GM04504 (cell line): ENCODE measurements at regions not wholly inside any gene's neighbourhood (a gene's known extent, or its start where the extent isn't known, plus 50 kb on each side); places are given as distances from the start of the nearest gene placed in this dataset.

Experiments
- DNase-seq: peaks from one replicate; pipeline ENCODE4 v3.0.0-alpha.2; 2012; ENCODE audit warnings: low read depth

DNA sequence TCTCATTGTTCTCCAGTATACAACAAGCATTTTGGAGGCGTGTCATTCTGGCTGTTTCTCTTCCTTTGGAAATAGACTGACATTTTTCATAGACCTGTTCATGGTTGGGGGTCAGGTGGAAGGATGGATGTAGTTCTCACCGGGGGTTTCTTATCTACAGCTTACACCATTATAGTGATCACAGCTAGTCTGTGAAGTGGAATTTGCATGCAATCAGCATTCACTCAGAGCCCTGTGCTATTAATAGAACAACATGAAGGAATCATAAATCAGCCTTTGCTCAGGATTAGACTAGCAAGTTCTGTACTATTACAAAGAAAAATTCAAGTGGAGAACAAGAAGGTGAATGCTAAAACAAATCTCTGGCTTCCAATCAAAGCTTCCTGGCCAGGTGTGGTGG, 132.6 kb upstream of the PUDP start:
- no peak for DNase-seq

GRCh38 chrX:7272346-7272745, 124.4 kb upstream of the PUDP start:
- no peak for DNase-seq

- DNase-seq, result no peak
Observed at GRCh38 chrX:7270933-7271332, 123.0 kb upstream of the PUDP start.

DNA sequence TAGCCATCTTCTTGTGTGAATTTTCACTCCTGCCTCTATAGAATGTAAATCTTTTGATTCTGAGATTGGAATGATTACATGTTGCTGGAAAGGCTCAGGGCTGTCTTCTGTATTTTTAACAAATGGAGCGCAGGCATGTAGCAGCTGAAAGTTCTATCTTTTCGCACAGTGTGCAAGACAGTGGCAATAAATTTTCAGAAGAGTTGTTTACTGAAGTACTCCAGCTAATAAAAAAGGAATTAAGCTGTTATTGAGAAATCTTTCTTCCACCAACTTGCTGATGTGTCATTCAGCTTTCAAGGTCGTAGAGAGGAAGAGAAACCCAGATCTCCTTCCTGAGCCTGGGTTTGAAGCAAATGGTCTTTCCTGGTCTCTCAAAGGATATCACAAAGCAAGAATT, 122.0 kb upstream of the PUDP start:
- peak; percentile 53 for DNase-seq

DNA sequence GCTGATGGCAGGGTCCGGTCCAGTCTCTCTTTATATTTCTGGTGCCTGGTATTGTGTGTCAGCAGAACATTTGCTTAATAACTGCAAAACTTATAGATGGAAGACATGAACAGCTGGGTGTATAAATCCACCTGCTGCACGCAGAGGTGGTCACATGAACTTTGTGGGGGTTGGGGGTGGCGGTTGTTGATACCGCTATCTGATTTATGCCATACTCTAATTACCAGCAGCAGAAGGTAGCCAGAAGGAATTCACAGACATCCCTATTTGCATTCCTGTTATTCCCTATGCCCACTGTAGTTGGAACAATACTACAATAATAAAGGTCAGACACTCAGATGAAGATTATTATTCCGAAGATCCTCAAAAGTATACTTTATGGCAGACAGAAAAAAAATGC, 121.6 kb upstream of the PUDP start:
- no peak for DNase-seq

DNA sequence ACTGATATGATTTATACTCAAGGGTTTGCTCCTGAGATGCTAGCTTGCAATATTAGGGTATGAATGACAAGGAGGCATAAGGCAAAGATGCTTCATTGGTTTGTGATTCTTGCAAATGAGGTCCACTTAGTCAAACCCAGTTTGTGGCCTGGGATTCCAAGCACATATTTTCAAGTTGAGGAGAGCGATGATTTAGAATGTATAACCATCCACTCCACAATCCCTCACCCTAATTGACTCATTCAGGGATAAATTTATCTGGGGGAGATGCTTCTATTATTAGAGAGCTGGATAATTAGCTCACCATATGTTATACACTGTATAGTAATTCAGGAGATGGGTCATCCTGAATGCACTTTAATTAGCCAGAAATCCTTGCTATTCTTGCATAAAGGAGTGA, 118.3 kb upstream of the PUDP start:
- no peak for DNase-seq

- DNase-seq, result no peak
Observed at GRCh38 chrX:7264399-7264798, 116.4 kb upstream of the PUDP start.

GRCh38 chrX:7263961-7264360, 116.0 kb upstream of the PUDP start:
- no peak for DNase-seq

- DNase-seq, result no peak
Observed at GRCh38 chrX:7263330-7263729, 115.4 kb upstream of the PUDP start.

GRCh38 chrX:7262551-7262950, 114.6 kb upstream of the PUDP start:
- no peak for DNase-seq

GRCh38 chrX:7261672-7262332, 113.8 kb upstream of the PUDP start:
- no peak for DNase-seq

DNA sequence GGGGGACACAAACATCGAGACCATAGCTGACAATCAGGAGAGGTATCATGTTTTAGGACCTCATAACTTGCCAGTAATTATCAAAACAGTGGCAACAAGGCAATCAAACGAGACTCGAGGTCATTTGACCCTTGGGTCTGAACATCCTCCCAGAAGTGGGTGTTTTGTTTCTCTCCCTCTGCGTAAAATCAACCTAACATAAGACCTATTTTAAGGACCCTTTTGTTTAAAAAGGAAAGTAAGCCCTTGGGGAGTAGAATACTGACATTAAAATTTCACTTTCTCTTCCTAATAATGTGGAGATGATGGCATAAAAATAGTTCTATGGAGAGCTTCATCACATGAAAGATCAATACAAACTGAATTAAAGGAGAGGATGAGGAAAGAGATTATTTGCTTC, 106.2 kb upstream of the PUDP start:
- no peak for DNase-seq

DNA sequence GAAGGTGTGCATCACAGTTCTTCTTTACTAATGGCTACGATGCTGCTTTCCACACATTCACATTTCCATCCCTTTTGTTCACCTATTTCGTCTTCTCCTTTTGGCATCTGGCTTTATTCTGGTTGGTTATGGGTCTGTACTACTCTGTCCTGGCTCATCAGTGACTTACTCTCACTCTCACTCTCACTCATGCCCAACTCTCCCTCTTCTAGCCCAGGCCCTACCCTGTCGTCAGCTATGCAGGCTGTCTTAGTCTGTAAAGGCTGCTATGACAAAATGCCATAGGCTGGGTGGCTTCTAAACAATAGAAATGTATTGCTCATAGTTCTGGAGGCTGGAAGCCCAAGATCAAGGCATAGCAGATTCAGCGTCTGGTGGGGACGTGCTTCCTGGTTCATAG, 105.6 kb upstream of the PUDP start:
- no peak for DNase-seq

DNA sequence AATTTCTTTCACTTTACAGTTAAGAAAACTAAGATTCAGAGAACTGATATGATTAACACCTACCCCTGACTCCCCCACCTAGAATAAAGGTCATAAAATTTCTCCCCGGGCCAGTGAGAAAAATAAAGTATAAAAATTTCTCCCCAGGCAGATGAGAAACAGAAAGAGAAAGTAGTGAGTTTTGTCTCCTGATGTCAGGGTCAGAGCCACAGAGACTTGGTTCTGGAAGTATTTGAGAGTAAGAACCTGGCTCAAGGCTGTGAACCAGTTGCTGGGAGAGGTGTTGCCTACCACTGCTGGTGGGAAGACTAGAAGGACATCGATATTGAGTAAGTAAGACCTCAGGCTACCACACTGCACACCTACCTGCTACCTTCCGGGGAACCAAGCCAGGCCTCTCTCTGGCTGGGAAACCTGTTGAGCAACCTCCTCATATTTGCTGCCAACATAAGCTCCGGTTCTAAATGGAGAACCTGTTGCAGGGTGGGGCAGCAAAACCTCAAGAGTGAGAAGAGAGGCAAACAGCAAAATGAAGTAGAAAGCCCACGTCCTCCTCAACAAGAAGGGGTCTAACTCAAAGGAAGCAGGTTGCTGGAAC, 104.2 kb upstream of the PUDP start:
- no peak for DNase-seq

GRCh38 chrX:7247346-7247745, 99.4 kb upstream of the PUDP start:
- DNase-seq, result no peak

DNA sequence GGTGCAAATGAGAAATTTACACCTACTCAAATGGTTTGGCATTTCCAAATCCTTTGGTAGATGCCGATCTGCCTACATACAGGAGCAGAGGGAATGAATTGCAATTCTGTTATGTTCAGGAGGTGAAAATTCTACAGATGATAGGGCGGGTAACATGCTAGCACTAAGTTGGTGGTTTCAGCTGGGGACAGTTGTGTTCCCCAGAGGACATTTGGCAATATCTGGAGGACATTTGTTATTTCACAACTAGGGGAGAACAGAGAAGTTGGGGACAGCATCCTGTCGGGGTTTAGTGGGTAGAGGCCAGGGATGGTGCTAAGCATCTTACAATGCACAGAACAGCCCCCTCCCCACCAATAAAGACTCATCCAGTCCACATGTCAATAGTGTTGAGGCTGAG, 96.5 kb upstream of the PUDP start:
- DNase-seq, result no peak

DNA sequence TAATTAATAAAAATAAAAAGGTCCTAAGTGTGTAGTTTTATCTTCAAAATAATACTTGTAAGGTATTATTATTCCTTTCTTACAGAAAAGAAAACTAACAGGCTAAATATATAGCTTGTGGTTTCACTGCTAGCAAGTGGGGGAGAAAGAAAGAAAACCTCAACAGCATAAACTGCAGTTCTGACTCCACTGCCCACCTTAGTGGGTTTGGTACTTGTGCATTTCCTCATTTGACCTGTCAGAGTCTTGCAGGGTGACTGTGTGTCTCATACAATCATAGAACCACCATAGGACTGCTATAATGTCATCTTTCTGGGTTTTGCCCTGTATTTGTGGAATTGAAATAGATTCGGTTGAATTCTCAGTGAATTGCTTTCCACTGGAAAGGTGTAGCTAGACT, 94.7 kb upstream of the PUDP start:
- no peak for DNase-seq

DNA sequence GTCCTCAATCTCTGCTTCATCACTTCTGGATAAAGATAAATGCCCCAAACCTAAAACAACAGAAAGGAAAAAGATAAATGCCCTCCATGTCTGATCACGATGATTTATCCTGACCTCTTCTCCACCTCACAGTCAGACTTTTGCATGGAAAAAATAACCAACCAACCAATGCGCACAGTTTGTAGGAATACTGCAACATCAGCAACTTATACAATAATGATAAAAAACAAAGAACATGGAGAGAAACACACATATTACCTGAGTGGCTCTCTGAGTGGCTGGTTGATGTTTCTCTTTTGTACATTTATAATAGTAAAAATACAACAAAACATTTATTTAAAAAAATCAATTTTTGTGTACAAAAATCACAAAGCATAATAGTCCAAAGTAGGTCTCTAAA, 93.0 kb upstream of the PUDP start:
- DNase-seq, result no peak

- DNase-seq, result no peak
Observed at GRCh38 chrX:7235071-7235470, 87.1 kb upstream of the PUDP start.

DNA sequence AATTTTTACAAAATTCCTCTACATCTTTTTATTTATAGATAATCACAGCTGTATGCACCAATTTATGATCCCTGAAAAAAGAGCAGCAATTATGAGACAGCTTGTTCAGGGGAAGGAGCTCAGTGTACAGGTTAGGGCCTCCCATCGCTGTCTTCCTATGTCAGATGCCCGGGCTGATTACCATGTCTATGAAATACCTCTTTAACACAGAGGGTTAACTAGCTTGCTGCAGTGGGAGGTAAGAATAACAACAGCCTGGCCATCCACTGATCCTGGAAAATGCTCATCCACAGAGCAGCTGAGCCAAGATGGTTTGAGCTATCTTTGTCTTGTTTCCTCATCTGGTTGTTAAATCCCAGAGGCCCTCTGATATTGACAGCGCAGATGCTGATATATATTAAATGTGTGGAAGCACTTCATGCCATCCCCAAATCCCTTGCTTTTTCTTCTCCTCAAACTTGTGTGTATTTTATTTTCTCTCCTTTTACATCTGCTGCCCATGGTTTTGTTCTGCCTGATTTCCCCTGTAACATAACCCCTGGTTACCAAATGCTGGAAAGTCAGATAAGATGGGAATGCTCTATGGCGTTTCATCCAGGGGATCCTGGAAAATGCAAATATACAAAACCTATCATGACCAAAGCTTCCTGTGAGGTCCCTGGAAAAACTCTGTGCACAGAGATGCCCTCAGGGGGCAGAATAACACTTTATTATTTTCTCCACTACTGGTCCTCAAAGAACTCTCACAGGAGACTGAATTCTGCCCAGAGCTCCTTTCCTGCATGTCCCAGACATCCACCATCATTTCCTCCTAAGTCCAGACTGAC, 85.8 kb upstream of the PUDP start:
- peak; percentile 5 for DNase-seq

- DNase-seq, result no peak
Observed at GRCh38 chrX:7228226-7228625, 80.3 kb upstream of the PUDP start.

GRCh38 chrX:7225338-7225737, 77.4 kb upstream of the PUDP start:
- no peak for DNase-seq

GRCh38 chrX:7223271-7223670, 75.3 kb upstream of the PUDP start:
- DNase-seq, result no peak

DNA sequence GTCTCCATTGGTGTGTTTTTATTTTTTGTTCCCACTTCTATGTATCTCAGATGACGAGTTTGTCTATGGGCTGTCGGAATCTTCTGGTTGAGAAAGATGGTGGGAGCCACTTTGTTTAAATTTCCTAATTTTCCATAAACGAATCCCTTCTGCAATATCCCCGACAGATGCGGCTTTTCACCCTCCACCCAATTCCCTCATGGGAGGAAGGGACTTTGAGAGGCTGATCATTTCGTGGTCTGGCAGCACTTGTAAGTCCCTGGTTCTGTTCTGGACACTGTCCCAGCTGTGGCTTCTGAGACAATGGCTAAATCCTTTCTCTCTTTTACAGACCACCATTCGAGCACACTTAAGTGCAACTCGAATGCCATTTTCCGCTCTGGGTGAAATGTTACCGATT, 72.2 kb upstream of the PUDP start:
- no peak for DNase-seq
